DOHH2 (cell line): ENCODE measurements at regions not wholly inside any gene's neighbourhood (a gene's known extent, or its start where the extent isn't known, plus 50 kb on each side); places are given as distances from the start of the nearest gene placed in this dataset.

Experiments
- H3F3A ChIP-seq: fragments of 200-600 bp; sonication (generic), shearing (Covaris generic); 2 replicates; pipeline ENCODE4 v1.6.0; 2016; ENCODE audit warnings: antibody characterized with exemption, mild to moderate bottlenecking; ENCODE audit not compliant: control insufficient read depth, insufficient read depth
- H3K27ac ChIP-seq: fragments of 200-600 bp; sonication (generic); 2 replicates; pipeline ENCODE4 v1.5.1; 2014; ENCODE audit warnings: low read depth, mild to moderate bottlenecking, low read length, moderate library complexity
- H3K27me3 ChIP-seq: fragments of 200-600 bp; sonication (generic); 2 replicates; pipeline ENCODE4 v1.6.1; 2014; ENCODE audit warnings: mild to moderate bottlenecking, low read length, mixed read lengths; ENCODE audit not compliant: control insufficient read depth
- H3K36me3 ChIP-seq: fragments of 200-600 bp; sonication (generic); 2 replicates; pipeline ENCODE4 v1.6.1; 2014; ENCODE audit warnings: mild to moderate bottlenecking, low read length, moderate library complexity, mixed read lengths; ENCODE audit not compliant: control insufficient read depth
- H3K4me1 ChIP-seq: fragments of 200-600 bp; sonication (generic); 2 replicates; pipeline ENCODE4 v1.6.1; 2014; ENCODE audit warnings: mild to moderate bottlenecking, low read length, mixed read lengths; ENCODE audit not compliant: control insufficient read depth
- H3K4me2 ChIP-seq: fragments of 200-600 bp; sonication (generic); 2 replicates; pipeline ENCODE4 v1.6.0; 2014; ENCODE audit warnings: mild to moderate bottlenecking, low read length, moderate library complexity
- H3K4me3 ChIP-seq: fragments of 200-600 bp; sonication (generic); 2 replicates; pipeline ENCODE4 v1.5.1; 2014; ENCODE audit warnings: mild to moderate bottlenecking, low read length, mixed read lengths
- H3K79me2 ChIP-seq: fragments of 200-600 bp; sonication (generic); 2 replicates; pipeline ENCODE4 v1.6.1; 2014; ENCODE audit warnings: mild to moderate bottlenecking, low read length, mixed read lengths; ENCODE audit not compliant: control insufficient read depth
- H3K9me2 ChIP-seq: fragments of 200-600 bp; sonication (generic); replicated peaks from 2 replicates; pipeline ENCODE4 v1.6.1; 2014; ENCODE audit warnings: mild to moderate bottlenecking, low read length, mixed read lengths; ENCODE audit not compliant: control insufficient read depth
- H3K9me3 ChIP-seq: fragments of 200-600 bp; sonication (generic); 2 replicates; pipeline ENCODE4 v1.6.1; 2014; ENCODE audit warnings: antibody characterized with exemption, low read length, mixed read lengths; ENCODE audit not compliant: control insufficient read depth, insufficient read depth
- H4K20me1 ChIP-seq: fragments of 200-600 bp; sonication (generic); 2 replicates; pipeline ENCODE4 v1.6.0; 2014; ENCODE audit warnings: low read depth, mild to moderate bottlenecking, antibody characterized with exemption, low read length, moderate library complexity; ENCODE audit not compliant: control insufficient read depth, insufficient read depth
- CTCF ChIP-seq: fragments of 200-600 bp; sonication (generic); IDR thresholded peaks from one replicate; pipeline ENCODE4 v1.5.1; 2014; ENCODE audit warnings: antibody characterized with exemption, mild to moderate bottlenecking, low read depth, low read length; ENCODE audit not compliant: poor library complexity, severe bottlenecking
- EZH2phosphoT487 ChIP-seq: fragments of 200-600 bp; sonication (generic); IDR thresholded peaks from 2 replicates; pipeline ENCODE4 v1.6.1; 2017; ENCODE audit warnings: borderline replicate concordance, mild to moderate bottlenecking, antibody characterized with exemption, low read length, moderate library complexity, mixed read lengths

GRCh38 chr6:139812939-139813338, 438.5 kb upstream of the CITED2 start:
- H3K27ac ChIP-seq: no peak overlapping the region
- no peaks in the 10 kb centered on the region for H3K79me2 ChIP-seq
- TF ChIP-seq CTCF (no peak), EZH2phosphoT487 (no peak)
- no peaks in the 10 kb centered on the region for H3K4me1 ChIP-seq
- no peaks in the 10 kb centered on the region for H3K27me3 ChIP-seq
- H3K4me2 ChIP-seq: no peak overlapping the region
- no peaks in the 10 kb centered on the region for H3F3A ChIP-seq
- no peaks in the 10 kb centered on the region for H4K20me1 ChIP-seq
- H3K4me3 ChIP-seq: no peak overlapping the region
- no peaks in the 10 kb centered on the region for H3K36me3 ChIP-seq
- H3K9me2 ChIP-seq: no peaks in the 10 kb centered on the region
- H3K9me3 ChIP-seq: no peaks in the 10 kb centered on the region

GRCh38 chr6:139801571-139802321, 427.3 kb upstream of the CITED2 start:
- Histone ChIP-seq H3K27me3 (no peaks in the 10 kb centered on the region), H3K9me3 (no peaks in the 10 kb centered on the region), H3F3A (no peaks in the 10 kb centered on the region), H4K20me1 (no peaks in the 10 kb centered on the region), H3K36me3 (no peaks in the 10 kb centered on the region), H3K4me3 (no peak overlapping the region), H3K79me2 (no peaks in the 10 kb centered on the region), H3K27ac (no peak overlapping the region), H3K4me1 (no peaks in the 10 kb centered on the region), H3K4me2 (no peak overlapping the region), H3K9me2 (no peaks in the 10 kb centered on the region)
- TF ChIP-seq EZH2phosphoT487 (no peak), CTCF (no peak)

- no peak overlapping the region for H3K4me3 ChIP-seq
- H3F3A ChIP-seq: no peaks in the 10 kb centered on the region
- no peaks in the 10 kb centered on the region for H3K4me1 ChIP-seq
- no peaks in the 10 kb centered on the region for H3K9me2 ChIP-seq
- no peaks in the 10 kb centered on the region for H3K79me2 ChIP-seq
- no peak for TF ChIP-seq EZH2phosphoT487
- TF ChIP-seq CTCF: no peak
- no peaks in the 10 kb centered on the region for H3K27me3 ChIP-seq
- H3K9me3 ChIP-seq: no peaks in the 10 kb centered on the region
- no peak overlapping the region for H3K27ac ChIP-seq
- no peaks in the 10 kb centered on the region for H4K20me1 ChIP-seq
- H3K36me3 ChIP-seq: no peaks in the 10 kb centered on the region
- no peak overlapping the region for H3K4me2 ChIP-seq
Measured at GRCh38 chr6:139800837-139801236, 426.4 kb upstream of the CITED2 start.
